CD14-positive monocyte (primary cell): ENCODE measurements at regions not wholly inside any gene's neighbourhood (a gene's known extent, or its start where the extent isn't known, plus 50 kb on each side); places are given as distances from the start of the nearest gene placed in this dataset.

Source experiments
- DNase-seq, 3 donors: peaks; one replicate each; pipeline ENCODE4 v3.0.0-alpha.2; 2011 to 2022
- H2AFZ ChIP-seq: 2 replicates; pipeline ENCODE4 v1.6.0; 2012; ENCODE audit warnings: mild to moderate bottlenecking, low read depth, low read length, inconsistent platforms; ENCODE audit not compliant: insufficient read depth, poor library complexity, severe bottlenecking
- H3K27ac ChIP-seq, 2 donors: 1 replicate in 1 of 2; 2 replicates in 1 of 2; pipeline ENCODE4 v1.5.1; 2012 to 2013; ENCODE audit warnings: low read length in 2 of 2, control low read depth in 1 of 2, inconsistent platforms in 1 of 2, low read depth in 1 of 2, mild to moderate bottlenecking in 1 of 2
- H3K27me3 ChIP-seq, 2 donors: one replicate each; pipeline versions ENCODE4 v1.6.0 to v1.6.1; 2011 to 2013; ENCODE audit warnings: low read length in 2 of 2; ENCODE audit not compliant: control insufficient read depth in 2 of 2, insufficient read depth in 2 of 2
- H3K36me3 ChIP-seq, 2 donors: replicated peaks in 1 of 2; 1 replicate in 1 of 2; 2 replicates in 1 of 2; pipeline versions ENCODE4 v1.5.1 to v1.6.1; 2012 to 2013; ENCODE audit warnings: low read length in 2 of 2, control low read depth in 1 of 2, inconsistent platforms in 1 of 2, mild to moderate bottlenecking in 1 of 2; ENCODE audit not compliant: insufficient read depth in 2 of 2, control insufficient read depth in 1 of 2
- H3K4me1 ChIP-seq, 2 donors: 1 replicate in 1 of 2; 2 replicates in 1 of 2; pipeline versions ENCODE4 v1.5.1 to v1.6.1; 2012 to 2013; ENCODE audit warnings: low read length in 2 of 2, control low read depth in 1 of 2, inconsistent platforms in 1 of 2, mild to moderate bottlenecking in 1 of 2, moderate library complexity in 1 of 2; ENCODE audit not compliant: insufficient read depth in 2 of 2, control insufficient read depth in 1 of 2
- H3K4me2 ChIP-seq: replicated peaks from 2 replicates; pipeline ENCODE3; 2012; ENCODE audit warnings: low read length, moderate library complexity, mild to moderate bottlenecking; ENCODE audit not compliant: poor library complexity, severe bottlenecking; ENCODE audit errors: extremely low read depth
- H3K4me3 ChIP-seq, 3 experiments: fragments of 200-600 bp in 1 of 3; sonication (generic) in 1 of 3; replicated peaks in 1 of 3; 1 replicate in 2 of 3; 2 replicates in 1 of 3; pipeline ENCODE4 v1.5.1; 2011 to 2013; ENCODE audit warnings: low read length in 3 of 3, mild to moderate bottlenecking in 3 of 3, control low read depth in 2 of 3, low read depth in 2 of 3, inconsistent platforms in 1 of 3, moderate library complexity in 1 of 3
- H3K79me2 ChIP-seq: 2 replicates; pipeline ENCODE4 v1.6.0; 2012; ENCODE audit warnings: mild to moderate bottlenecking, control low read depth, inconsistent platforms, low read length, moderate library complexity; ENCODE audit not compliant: insufficient read depth
- H3K9ac ChIP-seq: 2 replicates; pipeline ENCODE4 v1.6.0; 2017; ENCODE audit warnings: low read length, mild to moderate bottlenecking; ENCODE audit not compliant: insufficient read depth, poor library complexity, severe bottlenecking
- H3K9me3 ChIP-seq, 2 donors: replicated peaks in 1 of 2; 1 replicate in 1 of 2; 2 replicates in 1 of 2; pipeline versions ENCODE4 v1.5.1 to v1.6.1; 2012 to 2013; ENCODE audit warnings: low read length in 2 of 2, control low read depth in 1 of 2; ENCODE audit not compliant: control insufficient read depth in 1 of 2, insufficient read depth in 1 of 2
- H4K20me1 ChIP-seq: 2 replicates; pipeline ENCODE4 v1.6.0; 2012; ENCODE audit warnings: mild to moderate bottlenecking, low read length, control low read depth, moderate library complexity; ENCODE audit not compliant: insufficient read depth
- H3K27ac Mint-ChIP-seq, 7 donors: one replicate each; pipeline ENCODE4 v1.8.0; 2020; ENCODE audit warnings: mild to moderate bottlenecking in 7 of 7, mixed read lengths in 7 of 7, moderate library complexity in 6 of 7, inconsistent platforms in 2 of 7
- H3K27me3 Mint-ChIP-seq, 3 donors: one replicate each; pipeline ENCODE4 v1.8.0; 2021 to 2022; ENCODE audit warnings: low read depth in 3 of 3, mild to moderate bottlenecking in 3 of 3, mixed read lengths in 3 of 3, moderate library complexity in 3 of 3, inconsistent platforms in 1 of 3
- H3K36me3 Mint-ChIP-seq, 2 donors: one replicate each; pipeline ENCODE4 v1.8.0; 2020; ENCODE audit warnings: mixed read lengths in 2 of 2, inconsistent platforms in 1 of 2, mild to moderate bottlenecking in 1 of 2
- H3K4me1 Mint-ChIP-seq: one replicate; pipeline ENCODE4 v1.8.0; 2020; ENCODE audit warnings: mild to moderate bottlenecking, mixed read lengths
- H3K4me3 Mint-ChIP-seq, 2 donors: one replicate each; pipeline ENCODE4 v1.8.0; 2020; ENCODE audit warnings: mild to moderate bottlenecking in 2 of 2, mixed read lengths in 2 of 2, moderate library complexity in 1 of 2
- H3K9me3 Mint-ChIP-seq, 7 donors: one replicate each; pipeline ENCODE4 v1.8.0; 2020 to 2022; ENCODE audit warnings: mixed read lengths in 7 of 7, mild to moderate bottlenecking in 6 of 7, moderate library complexity in 6 of 7, inconsistent platforms in 2 of 7
- CTCF ChIP-seq: fragments of 200-600 bp; IDR thresholded peaks from one replicate; pipeline ENCODE4 v1.8.0; 2022; ENCODE audit warnings: antibody characterized with exemption, mild to moderate bottlenecking
- WGBS: methylation state at CpG from one replicate; pipeline ENCODE4 v1.1.5; 2013; ENCODE audit warnings: missing lambda C conversion rate; ENCODE audit not compliant: insufficient coverage; 5-methylcytosine and 5-hydroxymethylcytosine counted together
- intact Hi-C, 2 donors: fragments of 100-400 bp; cut with micrococcal nuclease; formaldehyde crosslinking; loops; one replicate each; pipeline versions ENCODE4 v1.15.0 to v1.15.1; 2023

- intact Hi-C loops = no loop called here
- no peak for DNase-seq
- peaks cover 2 to 5% (median 5%) of the 10 kb centered on the region in 3 donors for H3K27me3 Mint-ChIP-seq
- no peaks in the 10 kb centered on the region for H3K79me2 ChIP-seq
- H3K4me3 Mint-ChIP-seq = no peak overlapping the region
- H3K27me3 ChIP-seq = no peaks in the 10 kb centered on the region
- H3K4me2 ChIP-seq = no peak overlapping the region
- no peaks in the 10 kb centered on the region for H3K9me3 ChIP-seq
- WGBS = 91% methylated on average over 3 of the region's 8 CpGs
- no peak overlapping the region for H2AFZ ChIP-seq
- no peak overlapping the region for H3K27ac ChIP-seq
- H3K9ac ChIP-seq = no peak overlapping the region
- no peaks in the 10 kb centered on the region for H3K4me1 Mint-ChIP-seq
- H4K20me1 ChIP-seq = no peaks in the 10 kb centered on the region
- H3K36me3 Mint-ChIP-seq = no peaks in the 10 kb centered on the region
- no peaks in the 10 kb centered on the region for H3K9me3 Mint-ChIP-seq
- no peaks in the 10 kb centered on the region for H3K4me1 ChIP-seq
- no peak overlapping the region for H3K27ac Mint-ChIP-seq
- no peak overlapping the region for H3K4me3 ChIP-seq
- H3K36me3 ChIP-seq = no peaks in the 10 kb centered on the region
- no peak for TF ChIP-seq CTCF
Observed at GRCh38 chr14:36020120-36021029, 156.1 kb downstream of the PTCSC3 start.

GRCh38 chr14:36019126-36019525, 157.4 kb downstream of the PTCSC3 start:
- Mint-ChIP-seq H3K27me3 (peaks cover 2 to 5% (median 5%) of the 10 kb centered on the region in 3 donors), H3K27ac (no peak overlapping the region), H3K4me1 (no peaks in the 10 kb centered on the region), H3K4me3 (no peak overlapping the region), H3K9me3 (peaks cover 0 to 3% (median 0%) of the 10 kb centered on the region in 7 donors), H3K36me3 (no peaks in the 10 kb centered on the region)
- Histone ChIP-seq H3K4me3 (no peak overlapping the region), H3K4me1 (no peaks in the 10 kb centered on the region), H3K9me3 (no peaks in the 10 kb centered on the region), H3K27ac (no peak overlapping the region), H3K27me3 (no peaks in the 10 kb centered on the region), H3K79me2 (no peaks in the 10 kb centered on the region), H2AFZ (no peak overlapping the region), H3K9ac (no peak overlapping the region), H3K36me3 (no peaks in the 10 kb centered on the region), H4K20me1 (no peaks in the 10 kb centered on the region), H3K4me2 (no peak overlapping the region)
- intact Hi-C loops = no loop called here
- 100% methylated on average over 3 of the region's 5 CpGs for WGBS
- no peak for DNase-seq
- TF ChIP-seq CTCF = no peak
